Kidney (tissue), 13 donors: ENCODE measurements at regions not wholly inside any gene's neighbourhood (a gene's known extent, or its start where the extent isn't known, plus 50 kb on each side); places are given as distances from the start of the nearest gene placed in this dataset.

ENCODE experiments used
- DNase-seq, 5 donors: peaks; one replicate each; pipeline ENCODE4 v3.0.0-alpha.2; 2013 to 2020
- FAIRE-seq: peaks from 2 replicates; lab custom pipeline; 2012; peaks lifted over from hg19 to GRCh38; lab: Jason Lieb, UNC
- H3K27ac ChIP-seq, 2 donors: one replicate each; pipeline ENCODE4 v1.7.0; 2013; ENCODE audit warnings: low read depth in 2 of 2, low read length in 2 of 2, inconsistent platforms in 1 of 2
- H3K27me3 ChIP-seq: one replicate; pipeline ENCODE4 v1.7.1; 2013; ENCODE audit warnings: low read length, inconsistent platforms; ENCODE audit not compliant: control insufficient read depth, insufficient read depth
- H3K36me3 ChIP-seq, 3 donors: one replicate each; pipeline versions ENCODE4 v1.7.0 to v1.7.1; 2013; ENCODE audit warnings: low read length in 3 of 3, control low read depth in 1 of 3, inconsistent platforms in 1 of 3; ENCODE audit not compliant: insufficient read depth in 3 of 3, control insufficient read depth in 2 of 3
- H3K4me1 ChIP-seq, 3 donors: one replicate each; pipeline versions ENCODE4 v1.7.0 to v1.7.1; 2013; ENCODE audit warnings: low read length in 3 of 3, inconsistent platforms in 1 of 3, low read depth in 1 of 3; ENCODE audit not compliant: control insufficient read depth in 2 of 3, insufficient read depth in 2 of 3
- H3K4me3 ChIP-seq, 3 donors: one replicate each; pipeline versions ENCODE4 v1.7.0 to v1.8.1; 2013; ENCODE audit warnings: low read length in 3 of 3, control low read depth in 1 of 3, inconsistent platforms in 1 of 3
- H3K9ac ChIP-seq, 3 donors: one replicate each; pipeline versions ENCODE4 v1.7.0 to v1.7.1; 2013; ENCODE audit warnings: low read length in 3 of 3, control low read depth in 1 of 3, inconsistent platforms in 1 of 3
- H3K9me3 ChIP-seq, 3 donors: one replicate each; pipeline versions ENCODE4 v1.7.0 to v1.7.1; 2013; ENCODE audit warnings: low read length in 3 of 3, control low read depth in 1 of 3, inconsistent platforms in 1 of 3; ENCODE audit not compliant: control insufficient read depth in 2 of 3, insufficient read depth in 1 of 3
- intact Hi-C: fragments of 100-400 bp; cut with DNase I; formaldehyde crosslinking; loops from one replicate; pipeline ENCODE4 v1.11.1; 2022
- TF ChIP-seq, protein P1 (sequence below): IDR thresholded peaks from 3 replicates; pipeline ENCODE4 v1.5.1; 2012; ENCODE audit warnings: mild to moderate bottlenecking, moderate library complexity, borderline replicate concordance; ENCODE audit not compliant: insufficient read depth; ENCODE audit errors: extremely low read depth
- donor health status: control.
- donor health status: control.
- donor health status: control.
- donor health status: control.
- donor health status: control.
- donor health status: DM: yes; HTN: yes; CAD: no.
- donor health status: Normal renal cell carcinoma (clear cell type).

- TF ChIP-seq, protein P1, sequence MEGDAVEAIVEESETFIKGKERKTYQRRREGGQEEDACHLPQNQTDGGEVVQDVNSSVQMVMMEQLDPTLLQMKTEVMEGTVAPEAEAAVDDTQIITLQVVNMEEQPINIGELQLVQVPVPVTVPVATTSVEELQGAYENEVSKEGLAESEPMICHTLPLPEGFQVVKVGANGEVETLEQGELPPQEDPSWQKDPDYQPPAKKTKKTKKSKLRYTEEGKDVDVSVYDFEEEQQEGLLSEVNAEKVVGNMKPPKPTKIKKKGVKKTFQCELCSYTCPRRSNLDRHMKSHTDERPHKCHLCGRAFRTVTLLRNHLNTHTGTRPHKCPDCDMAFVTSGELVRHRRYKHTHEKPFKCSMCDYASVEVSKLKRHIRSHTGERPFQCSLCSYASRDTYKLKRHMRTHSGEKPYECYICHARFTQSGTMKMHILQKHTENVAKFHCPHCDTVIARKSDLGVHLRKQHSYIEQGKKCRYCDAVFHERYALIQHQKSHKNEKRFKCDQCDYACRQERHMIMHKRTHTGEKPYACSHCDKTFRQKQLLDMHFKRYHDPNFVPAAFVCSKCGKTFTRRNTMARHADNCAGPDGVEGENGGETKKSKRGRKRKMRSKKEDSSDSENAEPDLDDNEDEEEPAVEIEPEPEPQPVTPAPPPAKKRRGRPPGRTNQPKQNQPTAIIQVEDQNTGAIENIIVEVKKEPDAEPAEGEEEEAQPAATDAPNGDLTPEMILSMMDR, result no peak
- intact Hi-C loops, result no loop called here
- Histone ChIP-seq H3K27me3 (no peaks in the 10 kb centered on the region), H3K36me3 (no peaks in the 10 kb centered on the region), H3K9ac (no peak overlapping the region), H3K27ac (no peak overlapping the region), H3K9me3 (peaks cover 0 to 3% (median 0%) of the 10 kb centered on the region in 3 donors), H3K4me3 (no peak overlapping the region), H3K4me1 (no peaks in the 10 kb centered on the region)
- no peak for DNase-seq
- no peak for FAIRE-seq
Measured at GRCh38 chr20:55714082-55714481, 291.2 kb downstream of the CBLN4 start.

DNA sequence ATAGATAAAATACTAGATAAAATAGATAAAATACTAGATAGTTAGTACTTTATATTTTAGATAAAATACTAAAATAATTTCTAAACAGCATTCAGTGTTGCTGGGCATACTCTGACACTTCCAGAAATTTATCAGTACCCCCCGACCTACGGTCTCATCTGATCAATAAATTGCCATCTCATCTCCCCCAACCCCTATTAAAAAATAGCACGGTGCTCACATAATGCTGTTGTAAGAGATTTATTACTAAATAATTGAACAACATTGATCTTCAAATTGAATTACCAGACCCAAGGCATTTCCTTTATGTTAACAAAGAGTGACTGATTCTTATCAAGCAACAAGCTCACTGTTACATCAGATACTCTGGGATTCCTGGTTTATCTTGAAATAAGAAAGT lies 300.9 kb downstream of the CBLN4 start:
- no peak overlapping the region for H3K27ac ChIP-seq
- intact Hi-C loops, result no loop called here
- DNase-seq (no peak), FAIRE-seq (no peak)
- no peaks in the 10 kb centered on the region for H3K4me1 ChIP-seq
- H3K9me3 ChIP-seq, result peaks cover 0 to 3% (median 0%) of the 10 kb centered on the region in 3 donors
- H3K36me3 ChIP-seq, result no peaks in the 10 kb centered on the region
- H3K27me3 ChIP-seq, result no peaks in the 10 kb centered on the region
- no peak overlapping the region for H3K4me3 ChIP-seq
- TF ChIP-seq, protein P1, result no peak
- no peak overlapping the region for H3K9ac ChIP-seq

GRCh38 chr20:55701467-55701866 lies 303.9 kb downstream of the CBLN4 start:
- Histone ChIP-seq H3K36me3 (no peaks in the 10 kb centered on the region), H3K9ac (no peak overlapping the region), H3K4me1 (no peaks in the 10 kb centered on the region), H3K27me3 (no peaks in the 10 kb centered on the region), H3K4me3 (no peak overlapping the region), H3K9me3 (no peaks in the 10 kb centered on the region), H3K27ac (no peak overlapping the region)
- no peak for DNase-seq
- intact Hi-C loops, result no loop called here
- no peak for FAIRE-seq
- TF ChIP-seq, protein P1, result no peak

DNA sequence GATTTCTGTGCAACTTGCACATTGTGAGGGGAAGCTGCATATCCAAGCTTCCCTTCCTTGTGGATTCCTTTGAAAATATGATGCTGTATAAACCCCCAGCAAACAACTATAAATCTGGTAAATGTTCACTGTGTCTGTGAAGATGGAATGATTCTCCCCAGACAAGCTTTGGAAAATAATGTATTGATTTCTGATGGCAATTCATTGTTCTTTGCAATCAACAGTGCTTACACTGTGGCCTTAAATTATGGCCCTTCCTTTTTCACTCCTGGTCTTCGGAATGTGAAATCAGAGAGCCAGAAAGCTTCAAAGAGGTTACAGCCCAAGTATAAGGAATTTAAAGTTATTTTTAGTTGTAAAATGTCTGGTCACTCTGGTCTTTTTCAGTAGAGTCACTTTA lies 308.8 kb downstream of the CBLN4 start:
- TF ChIP-seq, protein P1, result no peak

More for the DNA sequence above, 308.8 kb downstream of the CBLN4 start:
- Histone ChIP-seq H3K27me3 (no peaks in the 10 kb centered on the region), H3K27ac (no peak overlapping the region), H3K36me3 (no peaks in the 10 kb centered on the region), H3K4me3 (no peak overlapping the region), H3K9ac (no peak overlapping the region), H3K9me3 (no peaks in the 10 kb centered on the region), H3K4me1 (no peaks in the 10 kb centered on the region)
- intact Hi-C loops, result no loop called here
- FAIRE-seq (no peak), DNase-seq (peak in 2 of 5 donors; percentile 12 to 38)
